Esophagus squamous epithelium (tissue), 4 donors: ENCODE measurements at regions not wholly inside any gene's neighbourhood (a gene's known extent, or its start where the extent isn't known, plus 50 kb on each side); places are given as distances from the start of the nearest gene placed in this dataset.
"Not testable (repeated sequence)": the region's sequence is repeated elsewhere in the genome, so short reads cannot be mapped to it uniquely, and the experiment has no call there.

ENCODE experiments used
- CTCF ChIP-seq, 6 experiments: fragments of 450-650 bp in 4 of 6; fragments of 200-600 bp in 2 of 6; sonication (generic) in 2 of 6; IDR thresholded peaks; one replicate each; pipeline ENCODE4 v1.5.1; 2016 to 2019; ENCODE audit warnings: antibody characterized with exemption in 6 of 6, mild to moderate bottlenecking in 4 of 6, moderate library complexity in 4 of 6
- POLR2A ChIP-seq, 4 donors: fragments of 450-650 bp; IDR thresholded peaks; one replicate each; pipeline ENCODE4 v1.6.1; 2017; ENCODE audit warnings: antibody characterized with exemption in 4 of 4, mild to moderate bottlenecking in 4 of 4, moderate library complexity in 3 of 4

GRCh38 chr5:21471691-21472090 is 1381.5 kb downstream of the CDH12 start:
- TF ChIP-seq CTCF, POLR2A (IDR thresholded peaks at IDR 0.05): not testable (repeated sequence)
